Hematopoietic multipotent progenitor cell treated with erythropoietin and hydrocortisone succinate and interleukin-3 and kit ligand, for 17 days (in vitro differentiated cells): ENCODE measurements at regions not wholly inside any gene's neighbourhood (a gene's known extent, or its start where the extent isn't known, plus 50 kb on each side); places are given as distances from the start of the nearest gene placed in this dataset.

Source experiments
- DNase-seq: peaks from one replicate; pipeline ENCODE4 v3.0.0-alpha.2; 2015; ENCODE audit warnings: low spot score

GRCh38 chr10:111203615-111204014 is 126.8 kb downstream of the ADRA2A start:
- no peak for DNase-seq

GRCh38 chr10:111204838-111205237 is 128.0 kb downstream of the ADRA2A start:
- no peak for DNase-seq

GRCh38 chr10:111206521-111206920 is 129.7 kb downstream of the ADRA2A start:
- no peak for DNase-seq

GRCh38 chr10:111207500-111207899 is 130.7 kb downstream of the ADRA2A start:
- DNase-seq = no peak

DNA sequence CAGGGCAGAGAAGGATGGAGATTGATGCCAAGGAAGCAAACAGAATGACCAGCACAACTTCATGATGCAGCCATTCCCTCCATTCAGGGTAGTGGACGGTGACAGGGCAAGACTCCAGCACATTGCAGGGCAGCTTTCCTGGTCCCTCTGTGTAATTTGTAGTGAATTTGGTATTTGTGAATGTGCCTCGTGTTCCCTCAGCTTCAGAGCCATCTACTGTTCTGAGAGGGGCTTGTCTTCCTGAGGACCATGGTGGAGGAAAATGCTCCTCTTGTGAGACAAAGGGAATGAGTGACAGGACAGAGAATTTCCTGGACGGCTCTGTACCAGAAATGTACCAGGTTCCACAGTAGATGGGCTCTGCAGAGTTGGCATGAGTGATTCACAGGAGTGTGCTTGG is 132.1 kb downstream of the ADRA2A start:
- DNase-seq = no peak

DNA sequence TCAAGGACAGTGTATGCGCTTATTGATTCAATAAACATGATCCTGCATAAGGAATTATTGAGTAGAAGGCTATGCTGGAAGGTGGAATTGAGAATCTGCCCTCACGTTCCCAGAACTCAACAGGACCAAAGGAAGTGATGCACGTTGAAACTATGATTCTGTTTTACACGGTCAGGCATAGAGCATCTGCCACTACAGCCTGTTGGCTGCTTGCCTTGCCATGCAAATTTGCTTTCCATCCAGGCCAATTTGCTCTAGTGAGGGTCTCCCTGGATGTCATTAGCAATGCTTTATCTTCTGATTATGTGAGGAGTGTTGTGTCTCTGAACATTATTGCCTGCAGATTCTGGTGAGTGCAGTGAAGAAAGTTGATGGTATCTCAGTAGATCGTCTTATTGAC is 132.9 kb downstream of the ADRA2A start:
- DNase-seq = no peak

DNA sequence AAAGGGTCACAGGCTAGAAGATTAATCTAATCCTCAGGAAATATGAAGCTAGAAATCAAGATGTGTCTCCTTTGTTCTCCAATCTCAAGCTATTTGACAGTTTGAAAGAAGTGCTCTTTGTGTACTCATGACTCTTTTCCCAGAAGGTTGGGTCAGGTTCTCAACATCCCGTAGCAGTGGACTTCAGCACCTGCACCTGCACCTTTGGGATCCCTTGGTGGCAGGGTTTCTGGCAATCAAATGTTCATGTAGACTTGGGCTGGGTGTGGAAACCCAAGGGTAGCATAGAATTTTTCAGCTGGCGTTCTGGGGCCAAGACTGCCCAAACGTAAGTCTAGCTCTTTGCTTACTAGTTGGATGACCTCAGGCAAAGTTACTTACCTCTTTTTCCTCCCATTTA is 134.4 kb downstream of the ADRA2A start:
- DNase-seq = no peak

DNA sequence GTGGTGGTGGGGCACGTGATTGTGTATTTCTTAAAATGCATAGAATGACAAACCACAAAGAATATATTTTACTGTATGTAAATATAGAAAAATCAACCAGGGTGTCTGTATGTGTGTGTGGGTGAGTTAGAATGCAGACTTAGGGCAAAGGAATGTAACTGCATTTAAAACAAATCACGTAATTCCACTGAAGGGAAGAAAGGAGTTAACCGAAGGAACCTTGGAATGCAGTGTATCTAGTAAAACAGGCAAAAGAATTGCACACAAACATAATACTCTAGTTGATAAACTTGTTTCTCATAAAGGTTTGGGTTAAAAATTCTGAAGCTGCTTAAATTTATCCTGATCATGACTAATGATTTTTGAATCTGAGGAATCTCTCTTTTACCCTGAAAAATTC is 134.9 kb downstream of the ADRA2A start:
- no peak for DNase-seq

DNA sequence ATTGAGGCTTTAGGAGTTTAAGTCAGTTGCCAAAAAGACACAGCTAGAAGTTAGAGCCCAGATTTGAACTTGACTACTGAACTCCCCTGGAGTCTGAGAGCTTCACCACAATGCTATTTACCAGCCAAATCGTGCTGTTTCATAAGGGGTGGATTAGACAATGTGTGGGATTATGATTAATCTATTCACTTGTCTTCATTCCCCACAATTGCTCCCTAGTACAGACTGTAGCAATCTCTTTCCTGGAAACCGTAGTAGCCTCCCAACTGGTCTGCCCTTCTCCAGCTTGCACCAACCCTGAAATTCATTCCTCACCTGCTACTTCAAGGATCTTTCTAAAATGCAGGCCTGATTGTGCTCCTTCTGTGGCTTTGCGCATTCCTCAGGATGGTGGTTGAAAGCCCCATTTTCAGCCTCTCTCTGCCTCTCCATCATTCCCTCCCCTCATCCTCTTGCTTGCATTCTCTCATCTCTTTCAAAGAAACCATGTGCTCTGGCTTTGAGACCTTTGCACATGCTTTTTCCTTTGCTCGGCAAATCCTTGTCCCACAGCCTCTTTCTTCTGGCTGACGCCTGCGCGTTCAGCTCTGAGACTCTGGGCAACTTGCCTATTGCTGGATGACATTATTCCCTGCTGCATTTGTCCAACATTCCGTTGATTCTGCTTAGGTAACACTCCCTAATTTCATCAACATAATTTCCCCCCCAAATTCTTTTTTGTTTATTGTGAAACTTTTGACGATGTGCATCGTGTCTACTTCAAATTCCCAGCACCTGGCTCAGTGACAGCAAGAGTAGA is 145.1 kb downstream of the ADRA2A start:
- no peak for DNase-seq

- no peak for DNase-seq
Measured at GRCh38 chr10:111222961-111223360, 146.1 kb downstream of the ADRA2A start.

- DNase-seq = no peak
Measured at GRCh38 chr10:111231779-111232178, 154.9 kb downstream of the ADRA2A start.

- DNase-seq = no peak
Measured at GRCh38 chr10:111233439-111233838, 156.6 kb downstream of the ADRA2A start.

- DNase-seq = no peak
Measured at GRCh38 chr10:111234234-111234913, 157.5 kb downstream of the ADRA2A start.

- no peak for DNase-seq
Measured at GRCh38 chr10:111234914-111235302, 158.1 kb downstream of the ADRA2A start.

DNA sequence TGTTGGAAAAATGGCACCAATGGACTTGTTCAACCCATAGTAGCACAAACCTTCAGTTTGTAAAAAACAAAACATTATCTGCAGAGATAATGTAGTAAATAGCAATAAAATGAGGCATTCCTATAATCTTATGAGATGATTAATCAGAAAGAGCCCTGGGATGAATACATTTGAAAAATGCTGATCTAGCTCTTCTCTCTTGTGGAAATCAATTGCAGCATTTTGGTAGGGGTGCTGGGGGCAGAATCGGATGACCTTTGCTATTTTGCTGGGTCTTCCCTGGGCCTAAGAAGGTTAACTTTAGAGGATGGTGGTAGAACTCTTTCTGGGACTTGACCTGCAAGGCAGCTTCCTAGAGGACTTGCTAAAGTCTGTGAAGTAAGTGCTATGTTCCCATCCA is 163.5 kb downstream of the ADRA2A start:
- no peak for DNase-seq

GRCh38 chr10:111243126-111243525 is 166.3 kb downstream of the ADRA2A start:
- DNase-seq = no peak

GRCh38 chr10:111246136-111246535 is 169.3 kb downstream of the ADRA2A start:
- no peak for DNase-seq

GRCh38 chr10:111246814-111247452 is 170.1 kb downstream of the ADRA2A start:
- DNase-seq = no peak

GRCh38 chr10:111247781-111248389 is 171.1 kb downstream of the ADRA2A start:
- DNase-seq = no peak

GRCh38 chr10:111249925-111250324 is 173.1 kb downstream of the ADRA2A start:
- no peak for DNase-seq

DNA sequence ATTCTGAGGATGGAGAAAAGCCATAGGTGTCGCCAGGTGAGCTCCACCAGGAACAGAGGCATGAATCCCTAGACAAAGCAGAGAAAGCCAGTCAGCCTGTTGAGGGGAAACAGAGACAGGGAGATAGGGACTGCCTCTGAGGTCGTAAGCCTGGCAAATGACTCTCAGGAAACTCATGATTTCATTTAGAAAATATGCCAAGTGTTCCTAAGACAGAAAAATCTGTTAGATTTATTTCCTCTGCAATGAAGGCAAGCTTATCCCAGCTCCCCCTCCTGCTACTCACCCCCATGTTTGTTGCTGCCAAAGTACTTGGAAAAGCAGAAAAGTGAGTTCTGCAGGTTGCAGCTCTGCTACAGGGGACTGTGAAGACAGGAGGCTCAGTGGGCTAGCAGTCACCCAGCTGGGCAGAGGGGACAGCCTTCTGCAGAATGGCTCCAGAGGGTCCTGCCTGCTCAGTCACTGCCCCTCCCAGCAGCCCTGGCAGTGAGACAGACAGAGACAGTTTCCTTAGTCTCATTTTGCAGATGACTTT is 184.3 kb downstream of the ADRA2A start:
- no peak for DNase-seq

GRCh38 chr10:111265341-111265740 is 188.5 kb downstream of the ADRA2A start:
- DNase-seq = no peak

DNA sequence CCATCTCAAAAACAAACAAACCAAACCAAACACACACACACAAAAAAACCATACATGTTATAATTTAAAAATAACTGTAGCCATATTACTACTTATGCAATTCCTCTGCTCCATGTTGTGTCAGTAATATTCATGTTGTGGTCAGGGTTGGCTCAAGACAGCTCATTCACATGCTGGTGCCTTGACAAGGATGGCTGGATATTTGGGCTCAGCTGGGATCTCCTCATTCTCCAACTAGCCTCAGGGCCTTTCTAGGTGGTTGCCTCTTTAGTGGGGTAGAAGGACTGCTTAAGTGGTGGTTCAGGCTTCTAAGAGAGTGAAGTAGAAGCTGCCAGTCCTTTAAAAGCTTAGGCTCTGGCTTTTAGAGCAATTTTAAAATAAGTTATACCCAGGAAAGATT is 189.3 kb downstream of the ADRA2A start:
- no peak for DNase-seq
